H1 (cell line): ENCODE measurements at regions not wholly inside any gene's neighbourhood (a gene's known extent, or its start where the extent isn't known, plus 50 kb on each side); places are given as distances from the start of the nearest gene placed in this dataset.

Experiments used
- BCL11A ChIP-seq, 2 experiments: IDR thresholded peaks; one replicate each; pipeline ENCODE4 v1.6.1; 2011; ENCODE audit warnings: low read depth in 2 of 2, low read length in 2 of 2, mild to moderate bottlenecking in 2 of 2
- BRCA1 ChIP-seq: IDR thresholded peaks from 2 replicates; pipeline ENCODE4 v1.6.1; 2012; ENCODE audit warnings: low read depth, low read length, improper control_type of control experiment
- NANOG ChIP-seq: IDR thresholded peaks from 2 replicates; pipeline ENCODE4 v1.6.1; 2011; ENCODE audit warnings: low read length, low read depth, mild to moderate bottlenecking, inconsistent platforms; ENCODE audit not compliant: insufficient read depth, poor library complexity, severe bottlenecking
- POU5F1 ChIP-seq: IDR thresholded peaks from 2 replicates; pipeline ENCODE4 v1.6.1; 2011; ENCODE audit warnings: low read depth, mild to moderate bottlenecking, low read length, moderate library complexity
- RXRA ChIP-seq: IDR thresholded peaks from 2 replicates; pipeline ENCODE4 v1.6.1; 2011; ENCODE audit warnings: low read depth, mild to moderate bottlenecking, low read length, moderate library complexity; ENCODE audit not compliant: insufficient read depth
- SP1 ChIP-seq: IDR thresholded peaks from 2 replicates; pipeline ENCODE4 v1.6.1; 2011; ENCODE audit warnings: low read depth, low read length
- TF ChIP-seq, protein P1 (sequence below): fragments of 300-600 bp; sonication (generic); IDR thresholded peaks from 2 replicates; pipeline ENCODE4 v1.7.1; 2012; ENCODE audit warnings: low read length, moderate library complexity, mild to moderate bottlenecking, inconsistent platforms; ENCODE audit not compliant: insufficient replicate concordance
- TF ChIP-seq, protein P2 (sequence below): IDR thresholded peaks from 2 replicates; pipeline ENCODE4 v1.6.1; 2012; ENCODE audit warnings: low read length, inconsistent platforms

DNA sequence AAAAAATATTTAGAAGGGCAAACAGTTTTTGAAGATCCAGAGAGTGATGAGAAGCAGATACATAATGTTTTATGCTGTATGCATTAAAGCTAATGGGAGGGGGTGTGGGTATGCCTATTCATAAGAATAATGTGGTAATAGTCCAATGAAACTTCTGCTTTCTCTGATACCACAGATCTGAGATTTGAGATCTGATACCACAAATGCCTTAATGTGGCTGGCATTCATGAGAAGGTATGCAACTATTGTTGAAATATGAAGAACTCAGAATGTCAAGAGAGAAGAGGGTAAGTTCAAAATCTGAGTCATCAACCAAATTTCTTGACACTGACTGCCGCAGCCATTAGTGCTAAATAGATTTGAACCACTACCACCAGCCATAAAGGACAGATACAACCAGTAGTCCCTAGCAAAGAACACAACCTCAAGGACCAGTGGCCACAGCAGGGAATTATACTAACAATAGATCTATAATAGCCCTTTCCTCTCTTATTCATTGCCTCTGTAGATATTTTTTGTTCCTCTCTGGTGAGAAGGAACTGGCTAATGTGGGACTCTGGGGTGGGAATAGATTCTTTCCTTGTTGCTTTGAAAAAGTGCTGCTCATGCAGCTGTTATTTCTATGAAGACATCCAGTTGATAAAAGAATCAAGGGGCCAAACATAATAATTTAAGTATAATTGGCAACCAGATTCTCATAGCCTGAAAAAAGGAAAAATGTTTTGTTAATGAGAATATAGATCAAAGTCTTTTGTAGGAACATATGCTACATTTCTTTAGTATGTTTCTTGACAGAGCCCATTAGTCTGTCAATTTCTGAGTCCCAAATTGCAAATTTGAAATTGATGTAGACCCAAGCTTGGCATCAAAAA lies 256.5 kb upstream of the ZNF608 start (continued):
- TF ChIP-seq, protein P1, sequence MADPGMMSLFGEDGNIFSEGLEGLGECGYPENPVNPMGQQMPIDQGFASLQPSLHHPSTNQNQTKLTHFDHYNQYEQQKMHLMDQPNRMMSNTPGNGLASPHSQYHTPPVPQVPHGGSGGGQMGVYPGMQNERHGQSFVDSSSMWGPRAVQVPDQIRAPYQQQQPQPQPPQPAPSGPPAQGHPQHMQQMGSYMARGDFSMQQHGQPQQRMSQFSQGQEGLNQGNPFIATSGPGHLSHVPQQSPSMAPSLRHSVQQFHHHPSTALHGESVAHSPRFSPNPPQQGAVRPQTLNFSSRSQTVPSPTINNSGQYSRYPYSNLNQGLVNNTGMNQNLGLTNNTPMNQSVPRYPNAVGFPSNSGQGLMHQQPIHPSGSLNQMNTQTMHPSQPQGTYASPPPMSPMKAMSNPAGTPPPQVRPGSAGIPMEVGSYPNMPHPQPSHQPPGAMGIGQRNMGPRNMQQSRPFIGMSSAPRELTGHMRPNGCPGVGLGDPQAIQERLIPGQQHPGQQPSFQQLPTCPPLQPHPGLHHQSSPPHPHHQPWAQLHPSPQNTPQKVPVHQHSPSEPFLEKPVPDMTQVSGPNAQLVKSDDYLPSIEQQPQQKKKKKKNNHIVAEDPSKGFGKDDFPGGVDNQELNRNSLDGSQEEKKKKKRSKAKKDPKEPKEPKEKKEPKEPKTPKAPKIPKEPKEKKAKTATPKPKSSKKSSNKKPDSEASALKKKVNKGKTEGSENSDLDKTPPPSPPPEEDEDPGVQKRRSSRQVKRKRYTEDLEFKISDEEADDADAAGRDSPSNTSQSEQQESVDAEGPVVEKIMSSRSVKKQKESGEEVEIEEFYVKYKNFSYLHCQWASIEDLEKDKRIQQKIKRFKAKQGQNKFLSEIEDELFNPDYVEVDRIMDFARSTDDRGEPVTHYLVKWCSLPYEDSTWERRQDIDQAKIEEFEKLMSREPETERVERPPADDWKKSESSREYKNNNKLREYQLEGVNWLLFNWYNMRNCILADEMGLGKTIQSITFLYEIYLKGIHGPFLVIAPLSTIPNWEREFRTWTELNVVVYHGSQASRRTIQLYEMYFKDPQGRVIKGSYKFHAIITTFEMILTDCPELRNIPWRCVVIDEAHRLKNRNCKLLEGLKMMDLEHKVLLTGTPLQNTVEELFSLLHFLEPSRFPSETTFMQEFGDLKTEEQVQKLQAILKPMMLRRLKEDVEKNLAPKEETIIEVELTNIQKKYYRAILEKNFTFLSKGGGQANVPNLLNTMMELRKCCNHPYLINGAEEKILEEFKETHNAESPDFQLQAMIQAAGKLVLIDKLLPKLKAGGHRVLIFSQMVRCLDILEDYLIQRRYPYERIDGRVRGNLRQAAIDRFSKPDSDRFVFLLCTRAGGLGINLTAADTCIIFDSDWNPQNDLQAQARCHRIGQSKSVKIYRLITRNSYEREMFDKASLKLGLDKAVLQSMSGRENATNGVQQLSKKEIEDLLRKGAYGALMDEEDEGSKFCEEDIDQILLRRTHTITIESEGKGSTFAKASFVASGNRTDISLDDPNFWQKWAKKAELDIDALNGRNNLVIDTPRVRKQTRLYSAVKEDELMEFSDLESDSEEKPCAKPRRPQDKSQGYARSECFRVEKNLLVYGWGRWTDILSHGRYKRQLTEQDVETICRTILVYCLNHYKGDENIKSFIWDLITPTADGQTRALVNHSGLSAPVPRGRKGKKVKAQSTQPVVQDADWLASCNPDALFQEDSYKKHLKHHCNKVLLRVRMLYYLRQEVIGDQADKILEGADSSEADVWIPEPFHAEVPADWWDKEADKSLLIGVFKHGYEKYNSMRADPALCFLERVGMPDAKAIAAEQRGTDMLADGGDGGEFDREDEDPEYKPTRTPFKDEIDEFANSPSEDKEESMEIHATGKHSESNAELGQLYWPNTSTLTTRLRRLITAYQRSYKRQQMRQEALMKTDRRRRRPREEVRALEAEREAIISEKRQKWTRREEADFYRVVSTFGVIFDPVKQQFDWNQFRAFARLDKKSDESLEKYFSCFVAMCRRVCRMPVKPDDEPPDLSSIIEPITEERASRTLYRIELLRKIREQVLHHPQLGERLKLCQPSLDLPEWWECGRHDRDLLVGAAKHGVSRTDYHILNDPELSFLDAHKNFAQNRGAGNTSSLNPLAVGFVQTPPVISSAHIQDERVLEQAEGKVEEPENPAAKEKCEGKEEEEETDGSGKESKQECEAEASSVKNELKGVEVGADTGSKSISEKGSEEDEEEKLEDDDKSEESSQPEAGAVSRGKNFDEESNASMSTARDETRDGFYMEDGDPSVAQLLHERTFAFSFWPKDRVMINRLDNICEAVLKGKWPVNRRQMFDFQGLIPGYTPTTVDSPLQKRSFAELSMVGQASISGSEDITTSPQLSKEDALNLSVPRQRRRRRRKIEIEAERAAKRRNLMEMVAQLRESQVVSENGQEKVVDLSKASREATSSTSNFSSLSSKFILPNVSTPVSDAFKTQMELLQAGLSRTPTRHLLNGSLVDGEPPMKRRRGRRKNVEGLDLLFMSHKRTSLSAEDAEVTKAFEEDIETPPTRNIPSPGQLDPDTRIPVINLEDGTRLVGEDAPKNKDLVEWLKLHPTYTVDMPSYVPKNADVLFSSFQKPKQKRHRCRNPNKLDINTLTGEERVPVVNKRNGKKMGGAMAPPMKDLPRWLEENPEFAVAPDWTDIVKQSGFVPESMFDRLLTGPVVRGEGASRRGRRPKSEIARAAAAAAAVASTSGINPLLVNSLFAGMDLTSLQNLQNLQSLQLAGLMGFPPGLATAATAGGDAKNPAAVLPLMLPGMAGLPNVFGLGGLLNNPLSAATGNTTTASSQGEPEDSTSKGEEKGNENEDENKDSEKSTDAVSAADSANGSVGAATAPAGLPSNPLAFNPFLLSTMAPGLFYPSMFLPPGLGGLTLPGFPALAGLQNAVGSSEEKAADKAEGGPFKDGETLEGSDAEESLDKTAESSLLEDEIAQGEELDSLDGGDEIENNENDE = no peak
- TF ChIP-seq RXRA (no peak), BCL11A (IDR thresholded peaks at IDR 0.05; ENCODE audit: low read depth in 2 of 2, low read length in 2 of 2) (no peak), POU5F1 (peak; percentile 62; the same call in 1 of the 2 replicates), SP1 (0 out of 2 replicates have a peak, but pooled peaks have one; percentile 17), BRCA1 (no peak), NANOG (peak; percentile 90)
- TF ChIP-seq, protein P2, sequence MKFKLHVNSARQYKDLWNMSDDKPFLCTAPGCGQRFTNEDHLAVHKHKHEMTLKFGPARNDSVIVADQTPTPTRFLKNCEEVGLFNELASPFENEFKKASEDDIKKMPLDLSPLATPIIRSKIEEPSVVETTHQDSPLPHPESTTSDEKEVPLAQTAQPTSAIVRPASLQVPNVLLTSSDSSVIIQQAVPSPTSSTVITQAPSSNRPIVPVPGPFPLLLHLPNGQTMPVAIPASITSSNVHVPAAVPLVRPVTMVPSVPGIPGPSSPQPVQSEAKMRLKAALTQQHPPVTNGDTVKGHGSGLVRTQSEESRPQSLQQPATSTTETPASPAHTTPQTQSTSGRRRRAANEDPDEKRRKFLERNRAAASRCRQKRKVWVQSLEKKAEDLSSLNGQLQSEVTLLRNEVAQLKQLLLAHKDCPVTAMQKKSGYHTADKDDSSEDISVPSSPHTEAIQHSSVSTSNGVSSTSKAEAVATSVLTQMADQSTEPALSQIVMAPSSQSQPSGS = no peak
